NK-92 treated with Interleukin-12 subunit alpha and Interleukin-12 subunit beta, amount 100 ng/mL, for 24 hours (cell line): ENCODE measurements at regions not wholly inside any gene's neighbourhood (a gene's known extent, or its start where the extent isn't known, plus 50 kb on each side); places are given as distances from the start of the nearest gene placed in this dataset.
"Not testable (repeated sequence)": the region's sequence is repeated elsewhere in the genome, so short reads cannot be mapped to it uniquely, and the experiment has no call there.

Experiments used
- DNase-seq: peaks from one replicate; lab custom pipeline; 2025; lab: John Stamatoyannopoulos, UW

- no peak for DNase-seq
Observed at GRCh38 chr11:37322333-37323194, 724.5 kb upstream of the RAG2 start.

- no peak for DNase-seq
Observed at GRCh38 chr11:37320921-37321320, 722.9 kb upstream of the RAG2 start.

GRCh38 chr11:37317803-37318202 lies 719.8 kb upstream of the RAG2 start:
- no peak for DNase-seq

- DNase-seq = no peak
Observed at GRCh38 chr11:37313266-37313665, 715.2 kb upstream of the RAG2 start.

- DNase-seq = no peak
Observed at GRCh38 chr11:37306563-37306962, 708.5 kb upstream of the RAG2 start.

GRCh38 chr11:37301405-37301804 lies 703.4 kb upstream of the RAG2 start:
- not testable (repeated sequence) for DNase-seq

- no peak for DNase-seq
Observed at GRCh38 chr11:37298173-37298572, 700.1 kb upstream of the RAG2 start.

GRCh38 chr11:37286890-37287289 lies 688.9 kb upstream of the RAG2 start:
- DNase-seq = no peak

- DNase-seq = no peak
Observed at GRCh38 chr11:37282367-37282766, 684.3 kb upstream of the RAG2 start.

GRCh38 chr11:37280200-37280599 lies 682.2 kb upstream of the RAG2 start:
- no peak for DNase-seq

- no peak for DNase-seq
Observed at GRCh38 chr11:37277896-37278465, 679.9 kb upstream of the RAG2 start.

GRCh38 chr11:37264783-37265182 lies 666.7 kb upstream of the RAG2 start:
- no peak for DNase-seq

- DNase-seq = no peak
Observed at GRCh38 chr11:37264060-37264459, 666.0 kb upstream of the RAG2 start.

GRCh38 chr11:37263467-37263866 lies 665.4 kb upstream of the RAG2 start:
- DNase-seq = not testable (repeated sequence)

GRCh38 chr11:37259734-37260133 lies 661.7 kb upstream of the RAG2 start:
- no peak for DNase-seq

GRCh38 chr11:37248145-37248544 lies 650.1 kb upstream of the RAG2 start:
- no peak for DNase-seq

GRCh38 chr11:37246092-37246491 lies 648.1 kb upstream of the RAG2 start:
- not testable (repeated sequence) for DNase-seq

- DNase-seq = no peak
Observed at GRCh38 chr11:37230865-37231264, 632.8 kb upstream of the RAG2 start.

- no peak for DNase-seq
Observed at GRCh38 chr11:37223962-37224361, 625.9 kb upstream of the RAG2 start.

GRCh38 chr11:37203006-37203405 lies 605.0 kb upstream of the RAG2 start:
- DNase-seq = no peak

GRCh38 chr11:37199082-37199481 lies 601.0 kb upstream of the RAG2 start:
- no peak for DNase-seq

- no peak for DNase-seq
Observed at GRCh38 chr11:37184326-37184725, 586.3 kb upstream of the RAG2 start.

- no peak for DNase-seq
Observed at GRCh38 chr11:37182031-37182430, 584.0 kb upstream of the RAG2 start.

- no peak for DNase-seq
Observed at GRCh38 chr11:37177721-37178120, 579.7 kb upstream of the RAG2 start.
